HEK293T (cell line): ENCODE measurements at regions not wholly inside any gene's neighbourhood (a gene's known extent, or its start where the extent isn't known, plus 50 kb on each side); places are given as distances from the start of the nearest gene placed in this dataset.
"Not testable (repeated sequence)": the region's sequence is repeated elsewhere in the genome, so short reads cannot be mapped to it uniquely, and the experiment has no call there.

ENCODE experiments used
- CTCF ChIA-PET: fragments of 350-600 bp; formaldehyde crosslinking; extraction: SDS; loops from one replicate; lab custom pipeline; 2021; ENCODE audit warnings: antibody characterized with exemption, inconsistent platforms; lab: Yijun Ruan, JAX
- POLR2A ChIA-PET: fragments of 350-600 bp; formaldehyde crosslinking; extraction: SDS; loops from one replicate; lab custom pipeline; 2020; ENCODE audit warnings: antibody characterized with exemption, inconsistent platforms; lab: Yijun Ruan, JAX
- DNase-seq: peaks from one replicate; pipeline ENCODE4 v3.0.0; 2012; ENCODE audit warnings: mixed read lengths; ENCODE audit errors: extremely low spot score
- ARNT ChIP-seq: fragments of 450-650 bp; IDR thresholded peaks from 2 replicates; pipeline ENCODE4 v1.6.1; 2017; ENCODE audit warnings: mild to moderate bottlenecking
- BHLHE40 ChIP-seq: fragments of 450-650 bp; IDR thresholded peaks from 2 replicates; pipeline ENCODE4 v1.6.1; 2016; ENCODE audit warnings: mild to moderate bottlenecking, moderate library complexity, borderline replicate concordance
- CTBP1 ChIP-seq: fragments of 450-650 bp; IDR thresholded peaks from 2 replicates; pipeline ENCODE4 v1.6.1; 2016; ENCODE audit warnings: borderline replicate concordance
- ELF4 ChIP-seq: fragments of 450-650 bp; IDR thresholded peaks from 2 replicates; pipeline ENCODE4 v1.6.1; 2017; ENCODE audit warnings: antibody characterized with exemption
- FOXA1 ChIP-seq: fragments of 450-650 bp; IDR thresholded peaks from 2 replicates; pipeline ENCODE4 v1.6.1; 2016; ENCODE audit warnings: mild to moderate bottlenecking
- FOXK2 ChIP-seq: fragments of 450-650 bp; IDR thresholded peaks from 2 replicates; pipeline ENCODE4 v1.6.1; 2016; ENCODE audit warnings: mild to moderate bottlenecking
- FOXM1 ChIP-seq: fragments of 450-650 bp; IDR thresholded peaks from 2 replicates; pipeline ENCODE4 v1.6.1; 2017; ENCODE audit warnings: mild to moderate bottlenecking, borderline replicate concordance
- HDGF ChIP-seq: fragments of 450-650 bp; IDR thresholded peaks from 2 replicates; pipeline ENCODE4 v1.6.1; 2017; ENCODE audit warnings: antibody characterized with exemption, borderline replicate concordance
- L3MBTL2 ChIP-seq: fragments of 450-650 bp; conservative IDR thresholded peaks from 2 replicates; pipeline ENCODE4 v1.6.1; 2016; ENCODE audit warnings: mild to moderate bottlenecking
- LEF1 ChIP-seq: fragments of 450-650 bp; IDR thresholded peaks from 2 replicates; pipeline ENCODE4 v1.6.1; 2017; ENCODE audit warnings: mild to moderate bottlenecking, borderline replicate concordance
- NFRKB ChIP-seq: fragments of 450-650 bp; IDR thresholded peaks from 2 replicates; pipeline ENCODE4 v1.6.1; 2016; ENCODE audit warnings: mild to moderate bottlenecking, moderate library complexity
- PKNOX1 ChIP-seq: fragments of 450-650 bp; IDR thresholded peaks from 2 replicates; pipeline ENCODE4 v1.6.1; 2016
- SP1 ChIP-seq: fragments of 450-650 bp; IDR thresholded peaks from 2 replicates; pipeline ENCODE4 v1.6.1; 2017
- SUZ12 ChIP-seq: fragments of 450-650 bp; IDR thresholded peaks from 2 replicates; pipeline ENCODE4 v1.6.1; 2016; ENCODE audit warnings: mild to moderate bottlenecking
- TARDBP ChIP-seq: fragments of 450-650 bp; IDR thresholded peaks from 2 replicates; pipeline ENCODE4 v1.6.1; 2016
- ZNF384 ChIP-seq: fragments of 450-650 bp; IDR thresholded peaks from 2 replicates; pipeline ENCODE4 v1.6.1; 2016

DNA sequence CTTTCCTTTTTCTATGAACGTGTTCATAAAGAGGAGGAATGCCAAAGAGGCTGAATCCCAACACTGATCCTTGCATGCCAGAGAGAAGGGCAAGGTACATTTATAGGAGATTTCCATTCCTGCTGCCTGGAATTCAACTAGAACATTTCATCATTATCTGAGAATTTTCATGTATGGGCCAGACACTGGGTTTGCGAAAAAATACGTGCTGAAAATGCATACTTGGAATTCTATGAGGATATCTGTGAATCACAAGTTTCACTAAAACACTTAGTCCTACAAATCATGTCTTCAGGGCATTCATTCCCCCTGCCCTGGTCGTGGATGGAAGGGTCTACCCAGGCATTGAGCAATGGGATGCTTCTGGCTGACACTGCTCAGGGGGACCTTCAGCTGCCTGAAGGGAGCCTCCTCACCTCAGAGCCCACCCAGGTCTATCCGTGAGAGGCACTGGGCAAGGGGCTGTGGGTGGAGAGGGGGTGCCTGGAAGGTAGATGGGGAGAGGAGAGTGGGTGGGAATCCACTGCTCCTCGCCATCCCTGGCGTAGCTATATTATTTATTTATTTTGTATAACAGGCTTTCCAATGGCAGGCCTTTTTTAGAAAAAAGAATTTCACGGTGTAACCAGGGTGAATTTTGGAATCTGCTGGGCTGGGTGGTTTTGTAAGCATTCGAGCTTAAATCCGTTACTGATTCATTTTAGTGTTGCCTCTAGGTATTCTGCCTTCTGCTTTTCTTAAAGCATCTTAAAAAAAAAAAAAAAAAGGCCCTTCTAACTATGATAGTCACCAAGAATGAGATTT, 560.6 kb upstream of the ID2 start:
- DNase-seq = no peak
- POLR2A ChIA-PET = no interaction called here
- CTCF ChIA-PET = no interaction called here
- TF ChIP-seq FOXA1 (no peak), PKNOX1 (no peak), ZNF384 (no peak), SP1 (no peak), TARDBP (no peak), FOXK2 (no peak), CTBP1 (no peak), FOXM1 (no peak), SUZ12 (no peak), LEF1 (no peak), ELF4 (no peak), ARNT (no peak), HDGF (no peak), NFRKB (no peak), L3MBTL2 (no peak), BHLHE40 (no peak)

DNA sequence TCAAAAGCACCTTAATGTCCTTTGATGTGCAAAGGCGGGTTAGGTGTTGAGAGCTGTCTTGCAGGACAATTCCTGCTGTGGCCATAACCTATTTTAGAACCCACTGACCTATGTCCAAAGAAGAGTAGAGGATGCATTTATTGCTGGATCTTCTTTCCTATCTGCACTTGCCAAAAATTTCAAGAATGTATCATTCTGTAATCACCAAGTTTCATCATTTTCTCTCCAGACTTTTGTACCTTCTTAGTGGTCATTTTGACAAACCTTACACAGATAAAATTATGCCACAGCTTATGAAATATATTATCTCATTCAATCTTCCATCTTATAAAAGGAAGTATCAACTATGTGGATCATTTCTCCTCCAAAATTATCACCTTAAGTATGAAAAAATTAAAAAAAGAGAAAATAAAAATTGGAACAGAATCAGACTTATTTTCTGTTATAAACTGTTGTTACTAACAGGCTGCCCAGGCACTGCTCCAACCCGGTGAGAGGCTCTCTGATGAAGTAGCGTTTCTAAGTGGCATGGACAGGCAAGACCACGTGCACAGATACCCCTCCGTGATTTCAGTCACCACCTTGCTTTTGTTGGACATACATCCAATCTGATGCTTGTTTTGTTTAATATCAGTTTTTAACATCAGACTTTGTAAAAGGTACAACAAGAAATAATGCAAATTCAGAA, 559.9 kb upstream of the ID2 start:
- ChIA-PET POLR2A (no interaction called here), CTCF (no interaction called here)
- no peak for DNase-seq
- TF ChIP-seq SP1 (no peak), FOXK2 (no peak), ELF4 (no peak)

GRCh38 chr2:8122520-8122919, 559.3 kb upstream of the ID2 start:
- DNase-seq = no peak
- CTCF ChIA-PET = no interaction called here
- no peak for TF ChIP-seq TARDBP
- no peak for TF ChIP-seq NFRKB
- TF ChIP-seq FOXM1 = no peak
- no peak for TF ChIP-seq CTBP1
- no peak for TF ChIP-seq ZNF384
- no peak for TF ChIP-seq ARNT
- TF ChIP-seq LEF1 = no peak
- TF ChIP-seq SUZ12 = no peak
- no peak for TF ChIP-seq ELF4
- no peak for TF ChIP-seq FOXK2
- TF ChIP-seq L3MBTL2 = no peak
- no peak for TF ChIP-seq HDGF
- TF ChIP-seq PKNOX1 = no peak
- no peak for TF ChIP-seq FOXA1
- no peak for TF ChIP-seq BHLHE40
- no peak for TF ChIP-seq SP1
- POLR2A ChIA-PET = no interaction called here

DNA sequence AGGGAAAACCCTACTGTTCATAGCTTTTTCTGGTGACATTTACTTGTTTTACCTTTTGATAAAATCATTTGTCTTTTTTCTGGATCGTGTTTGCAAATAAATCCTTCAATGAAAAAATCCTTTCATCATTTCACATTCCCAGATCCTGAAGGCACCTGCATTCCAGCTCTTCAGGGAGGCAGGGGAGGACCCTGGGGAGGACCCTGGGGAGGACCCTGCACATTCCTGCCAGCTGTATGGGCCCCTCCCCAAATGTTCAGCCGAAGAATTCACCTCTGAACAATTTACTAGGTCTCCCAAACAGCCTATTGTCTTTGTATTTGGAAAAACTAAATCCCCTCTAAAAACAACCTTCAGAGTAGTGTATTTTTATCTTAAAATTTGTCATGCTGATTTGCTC, 558.4 kb upstream of the ID2 start:
- no peak for TF ChIP-seq TARDBP
- no peak for TF ChIP-seq NFRKB
- DNase-seq = no peak
- ChIA-PET CTCF (no interaction called here), POLR2A (no interaction called here)

- CTCF ChIA-PET = no interaction called here
- POLR2A ChIA-PET = no interaction called here
These were observed 555.8 kb upstream of the ID2 start for GRCh38 chr2:8125741-8126711.

DNA sequence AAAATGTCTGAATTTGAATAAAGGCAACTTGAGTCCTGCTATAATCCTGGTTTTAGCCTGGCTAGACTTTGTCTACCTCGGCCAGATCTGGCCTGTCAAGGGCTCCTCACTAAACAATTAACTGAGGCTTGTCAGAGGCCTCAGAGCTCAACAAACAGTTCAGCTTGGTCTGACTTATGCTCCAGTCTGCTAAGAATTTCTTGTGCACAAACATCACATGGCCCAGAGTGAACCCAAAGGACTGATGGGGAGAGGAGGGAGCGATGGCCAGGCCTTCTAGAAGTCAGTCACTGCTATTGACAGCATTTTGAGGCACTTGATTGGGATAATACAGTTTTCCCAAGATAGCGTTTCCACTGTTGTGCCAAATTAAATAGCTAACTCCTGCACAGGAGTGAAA, 555.1 kb upstream of the ID2 start:
- POLR2A ChIA-PET = no interaction called here

More at GRCh38 chr2:8125741-8126711, 555.8 kb upstream of the ID2 start:
- no peak for DNase-seq
- TF ChIP-seq FOXA1 (no peak), CTBP1 (no peak), HDGF (no peak), FOXM1 (no peak), SP1 (no peak), ZNF384 (no peak), LEF1 (no peak), ARNT (no peak)

DNA sequence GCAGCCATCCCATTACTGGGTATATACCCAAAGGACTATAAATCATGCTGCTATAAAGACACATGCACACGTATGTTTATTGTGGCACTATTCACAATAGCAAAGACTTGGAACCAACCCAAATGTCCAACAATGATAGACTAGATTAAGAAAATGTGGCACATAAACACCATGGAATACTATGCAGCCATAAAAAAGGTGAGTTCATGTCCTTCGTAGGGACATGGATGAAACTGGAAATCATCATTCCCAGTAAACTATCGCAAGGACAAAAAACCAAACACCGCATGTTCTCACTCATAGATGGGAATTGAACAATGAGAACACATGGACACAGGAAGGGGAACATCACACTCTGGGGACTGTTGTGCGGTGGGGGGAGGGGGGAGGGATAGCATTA, 550.4 kb upstream of the ID2 start:
- CTCF ChIA-PET, POLR2A ChIA-PET, DNase-seq: not testable (repeated sequence)

More for the DNA sequence above, 555.1 kb upstream of the ID2 start:
- CTCF ChIA-PET = no interaction called here
- TF ChIP-seq ZNF384 (no peak), NFRKB (no peak), HDGF (no peak), BHLHE40 (no peak), LEF1 (no peak), SUZ12 (no peak), ELF4 (no peak), ARNT (no peak), FOXM1 (no peak), PKNOX1 (no peak), CTBP1 (no peak), FOXK2 (no peak), SP1 (no peak), FOXA1 (no peak), TARDBP (no peak)
- no peak for DNase-seq
